ENCODE measurements at regions not wholly inside any gene's neighbourhood (a gene's known extent, or its start where the extent isn't known, plus 50 kb on each side); places are given as distances from the start of the nearest gene placed in this dataset.

GRCh38 chr18:27242392-27243047 is 57.4 kb upstream of the CHST9 start:
- no peak for TF ChIP-seq CTCF (IDR thresholded peaks at IDR 0.05)
- no peaks in the 10 kb centered on the region for H3K4me1 Mint-ChIP-seq (ENCODE audit: low read depth)
- no peak overlapping the region for H3K4me3 Mint-ChIP-seq
- H3K9me3 Mint-ChIP-seq, result peaks cover 20% of the 10 kb centered on the region
- H3K27me3 Mint-ChIP-seq (ENCODE audit: insufficient read depth), result no peaks in the 10 kb centered on the region
- no peaks in the 10 kb centered on the region for H3K36me3 Mint-ChIP-seq (ENCODE audit: low read depth)
- DNase-seq, result no peak
- no peak overlapping the region for H3K27ac Mint-ChIP-seq

- Mint-ChIP-seq H3K27ac (no peak overlapping the region), H3K27me3 (ENCODE audit: insufficient read depth) (no peaks in the 10 kb centered on the region), H3K9me3 (peaks cover 19% of the 10 kb centered on the region), H3K4me1 (ENCODE audit: low read depth) (no peaks in the 10 kb centered on the region), H3K4me3 (no peak overlapping the region), H3K36me3 (ENCODE audit: low read depth) (no peaks in the 10 kb centered on the region)
- no peak for DNase-seq
- TF ChIP-seq CTCF (IDR thresholded peaks at IDR 0.05), result no peak
Observed at GRCh38 chr18:27240383-27240782, 55.3 kb upstream of the CHST9 start.

- no peak for TF ChIP-seq CTCF (IDR thresholded peaks at IDR 0.05)
- DNase-seq, result no peak
- H3K27ac Mint-ChIP-seq, result no peak overlapping the region
- H3K4me3 Mint-ChIP-seq, result no peak overlapping the region
- H3K27me3 Mint-ChIP-seq (ENCODE audit: insufficient read depth), result no peaks in the 10 kb centered on the region
- peaks cover 22% of the 10 kb centered on the region for H3K9me3 Mint-ChIP-seq
- no peaks in the 10 kb centered on the region for H3K36me3 Mint-ChIP-seq (ENCODE audit: low read depth)
- H3K4me1 Mint-ChIP-seq (ENCODE audit: low read depth), result no peaks in the 10 kb centered on the region
Observed at GRCh38 chr18:27239669-27240068, 54.6 kb upstream of the CHST9 start.

- Mint-ChIP-seq H3K36me3 (ENCODE audit: low read depth) (no peaks in the 10 kb centered on the region), H3K4me3 (no peak overlapping the region), H3K27ac (no peak overlapping the region), H3K27me3 (ENCODE audit: insufficient read depth) (peaks cover 2% of the 10 kb centered on the region; the same call in 1 of the 2 replicates), H3K9me3 (peaks cover 26% of the 10 kb centered on the region), H3K4me1 (ENCODE audit: low read depth) (no peaks in the 10 kb centered on the region)
- no peak for DNase-seq
- no peak for TF ChIP-seq CTCF (IDR thresholded peaks at IDR 0.05)
Observed at GRCh38 chr18:27235218-27235870, 50.2 kb upstream of the CHST9 start.
